Bronchial epithelial cell (primary cell): ENCODE measurements at regions not wholly inside any gene's neighbourhood (a gene's known extent, or its start where the extent isn't known, plus 50 kb on each side); places are given as distances from the start of the nearest gene placed in this dataset.

Experiments
- DNase-seq: peaks from one replicate; pipeline ENCODE4 v3.0.0-alpha.2; 2010; ENCODE audit warnings: low read depth
- FAIRE-seq: peaks from 2 replicates; lab custom pipeline; 2011; peaks lifted over from hg19 to GRCh38; lab: Jason Lieb, UNC
- H3K27me3 ChIP-seq: 2 replicates; pipeline ENCODE4 v1.5.1; 2011; ENCODE audit warnings: low read length; ENCODE audit not compliant: control insufficient read depth, insufficient read depth
- H3K36me3 ChIP-seq: 2 replicates; pipeline ENCODE4 v1.5.1; 2011; ENCODE audit warnings: low read length; ENCODE audit not compliant: control insufficient read depth, insufficient read depth
- H3K4me3 ChIP-seq: 2 replicates; pipeline ENCODE4 v1.5.1; 2011; ENCODE audit warnings: mild to moderate bottlenecking, low read depth, low read length, control low read depth
- TF ChIP-seq, protein P1 (sequence below): IDR thresholded peaks from 2 replicates; pipeline ENCODE4 v1.5.1; 2011; ENCODE audit warnings: mild to moderate bottlenecking, moderate library complexity, low read length, control low read depth, inconsistent platforms; ENCODE audit not compliant: insufficient read depth, severe bottlenecking

DNA sequence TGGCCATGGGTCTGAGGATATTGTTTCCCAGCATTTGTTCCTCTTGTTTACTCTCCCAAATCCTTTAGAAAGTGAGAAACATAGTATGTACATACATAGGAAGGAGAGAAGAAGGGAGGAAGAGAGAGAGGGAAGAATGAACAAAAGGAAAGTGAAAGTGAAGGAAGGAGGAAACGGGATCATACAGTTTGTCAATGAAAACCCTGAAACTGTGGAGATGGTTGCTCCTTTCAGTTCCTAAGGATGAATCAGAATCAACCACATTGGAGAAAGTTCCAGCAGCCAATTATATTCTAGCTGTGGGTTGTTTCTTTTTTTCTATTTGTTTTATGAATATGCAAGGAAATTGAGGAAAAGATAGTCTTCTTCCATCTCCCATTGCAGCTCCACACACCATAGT lies 396.5 kb downstream of the MLLT3 start:
- DNase-seq (no peak), FAIRE-seq (no peak)
- H3K4me3 ChIP-seq = no peak overlapping the region
- TF ChIP-seq, protein P1, sequence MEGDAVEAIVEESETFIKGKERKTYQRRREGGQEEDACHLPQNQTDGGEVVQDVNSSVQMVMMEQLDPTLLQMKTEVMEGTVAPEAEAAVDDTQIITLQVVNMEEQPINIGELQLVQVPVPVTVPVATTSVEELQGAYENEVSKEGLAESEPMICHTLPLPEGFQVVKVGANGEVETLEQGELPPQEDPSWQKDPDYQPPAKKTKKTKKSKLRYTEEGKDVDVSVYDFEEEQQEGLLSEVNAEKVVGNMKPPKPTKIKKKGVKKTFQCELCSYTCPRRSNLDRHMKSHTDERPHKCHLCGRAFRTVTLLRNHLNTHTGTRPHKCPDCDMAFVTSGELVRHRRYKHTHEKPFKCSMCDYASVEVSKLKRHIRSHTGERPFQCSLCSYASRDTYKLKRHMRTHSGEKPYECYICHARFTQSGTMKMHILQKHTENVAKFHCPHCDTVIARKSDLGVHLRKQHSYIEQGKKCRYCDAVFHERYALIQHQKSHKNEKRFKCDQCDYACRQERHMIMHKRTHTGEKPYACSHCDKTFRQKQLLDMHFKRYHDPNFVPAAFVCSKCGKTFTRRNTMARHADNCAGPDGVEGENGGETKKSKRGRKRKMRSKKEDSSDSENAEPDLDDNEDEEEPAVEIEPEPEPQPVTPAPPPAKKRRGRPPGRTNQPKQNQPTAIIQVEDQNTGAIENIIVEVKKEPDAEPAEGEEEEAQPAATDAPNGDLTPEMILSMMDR = no peak
- H3K36me3 ChIP-seq = no peaks in the 10 kb centered on the region
- no peaks in the 10 kb centered on the region for H3K27me3 ChIP-seq

DNA sequence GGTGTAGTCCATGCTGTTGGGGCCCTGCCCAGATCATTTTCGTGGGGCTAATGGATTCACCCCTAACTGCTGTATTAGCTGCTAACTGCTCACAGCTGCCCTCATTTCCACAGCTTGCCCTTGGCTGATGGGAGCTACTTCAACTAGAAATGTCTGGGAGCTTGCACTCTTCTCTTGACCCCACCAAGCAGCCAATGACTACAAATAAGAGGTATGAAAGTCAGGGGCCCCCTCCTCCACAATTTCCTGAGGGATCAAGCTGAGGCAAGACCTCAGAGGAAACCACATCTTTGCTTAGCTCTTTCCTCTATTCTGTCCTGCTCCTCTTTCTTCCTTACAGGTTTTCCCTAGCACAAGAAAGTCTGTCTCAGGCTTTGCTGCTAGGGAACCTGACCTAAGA lies 397.5 kb downstream of the MLLT3 start:
- TF ChIP-seq, protein P1 = no peak
- no peak overlapping the region for H3K4me3 ChIP-seq
- no peaks in the 10 kb centered on the region for H3K27me3 ChIP-seq
- H3K36me3 ChIP-seq = no peaks in the 10 kb centered on the region
- no peak for FAIRE-seq
- peak; percentile 58 for DNase-seq

DNA sequence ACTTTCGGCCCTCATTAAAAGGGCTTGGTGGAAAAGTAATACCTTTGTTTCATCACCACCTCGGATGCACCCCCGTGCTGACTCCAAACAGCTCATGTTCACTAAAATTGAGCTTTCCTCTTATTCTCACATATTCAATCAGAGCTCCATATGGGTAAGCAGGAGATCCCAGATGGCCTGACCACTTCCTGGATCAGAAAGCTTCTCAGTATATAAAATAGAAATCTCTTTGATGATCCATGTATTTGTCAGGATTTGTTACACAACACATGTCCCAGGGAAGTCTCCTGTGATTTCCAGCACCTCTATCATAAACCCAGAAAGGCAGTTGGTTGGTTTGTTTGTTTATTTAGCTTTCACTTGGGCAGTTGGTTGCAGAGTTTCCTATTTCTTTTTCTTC lies 402.0 kb downstream of the MLLT3 start:
- no peaks in the 10 kb centered on the region for H3K27me3 ChIP-seq
- no peaks in the 10 kb centered on the region for H3K36me3 ChIP-seq
- TF ChIP-seq, protein P1 = no peak
- no peak overlapping the region for H3K4me3 ChIP-seq
- FAIRE-seq (no peak), DNase-seq (peak; percentile 82)

DNA sequence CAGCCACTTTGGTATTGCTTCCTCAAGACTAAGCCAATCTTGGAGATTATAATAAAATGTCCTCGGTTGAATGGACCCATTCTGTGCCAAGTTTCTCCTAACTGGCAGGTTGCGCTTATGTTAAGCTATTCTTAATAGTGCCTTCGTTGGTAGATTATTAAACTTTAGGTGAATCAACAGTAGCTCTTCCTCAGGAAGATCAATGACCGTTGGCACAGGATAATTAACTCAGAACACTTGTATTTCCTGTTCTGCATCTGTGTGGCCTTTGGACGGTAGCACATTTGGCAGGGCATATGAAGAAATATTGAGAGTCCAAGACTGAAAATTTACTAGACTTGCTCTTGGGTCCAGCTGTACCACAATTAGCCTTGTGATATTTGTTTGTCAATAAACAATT lies 402.9 kb downstream of the MLLT3 start:
- no peaks in the 10 kb centered on the region for H3K36me3 ChIP-seq
- FAIRE-seq = no peak
- no peaks in the 10 kb centered on the region for H3K27me3 ChIP-seq
- DNase-seq = no peak
- H3K4me3 ChIP-seq = no peak overlapping the region
- TF ChIP-seq, protein P1 = no peak

DNA sequence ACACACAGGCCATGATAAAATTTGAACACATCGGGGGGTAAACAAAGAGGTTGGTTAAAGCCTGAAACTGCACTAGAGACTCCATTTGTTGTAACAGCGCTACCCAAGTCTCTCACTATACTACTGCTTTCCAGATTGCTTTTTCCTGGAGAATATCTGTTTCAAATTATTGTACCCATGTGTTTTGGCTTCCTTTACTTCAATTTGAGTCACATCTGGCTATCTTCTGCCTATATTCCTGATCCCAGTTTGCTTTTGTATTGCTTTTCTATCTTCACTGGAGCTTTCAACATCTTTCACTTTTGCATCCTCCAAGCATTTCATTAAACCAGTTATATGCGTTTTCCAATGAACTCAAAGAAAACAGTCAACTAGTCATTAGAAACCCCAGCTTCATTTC lies 404.7 kb downstream of the MLLT3 start:
- DNase-seq (no peak), FAIRE-seq (no peak)
- TF ChIP-seq, protein P1 = no peak
- H3K4me3 ChIP-seq = no peak overlapping the region
- H3K27me3 ChIP-seq = no peaks in the 10 kb centered on the region
- no peaks in the 10 kb centered on the region for H3K36me3 ChIP-seq

DNA sequence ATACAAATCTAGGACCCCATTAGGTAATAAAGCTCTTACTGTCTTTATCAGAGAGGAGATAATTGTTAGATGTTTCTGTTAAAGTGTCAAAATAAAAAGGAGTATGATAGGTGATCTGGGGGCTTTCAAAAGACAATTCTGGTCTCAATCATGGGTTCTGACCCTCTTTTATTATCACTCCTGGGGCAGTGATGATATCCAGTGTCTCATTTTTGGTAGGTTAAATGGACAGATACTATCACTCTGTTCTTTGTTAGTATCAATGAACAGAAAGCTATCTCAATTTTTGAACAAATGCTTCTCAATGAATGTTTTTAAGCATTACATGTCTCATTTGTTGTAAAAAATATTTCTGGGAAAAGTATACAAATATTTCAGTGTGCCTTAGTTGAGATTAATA lies 405.9 kb downstream of the MLLT3 start:
- TF ChIP-seq, protein P1 = no peak
- Histone ChIP-seq H3K36me3 (no peaks in the 10 kb centered on the region), H3K27me3 (no peaks in the 10 kb centered on the region), H3K4me3 (no peak overlapping the region)
- DNase-seq (no peak), FAIRE-seq (no peak)
